ENCODE measurements at regions not wholly inside any gene's neighbourhood (a gene's known extent, or its start where the extent isn't known, plus 50 kb on each side); places are given as distances from the start of the nearest gene placed in this dataset.

DNA sequence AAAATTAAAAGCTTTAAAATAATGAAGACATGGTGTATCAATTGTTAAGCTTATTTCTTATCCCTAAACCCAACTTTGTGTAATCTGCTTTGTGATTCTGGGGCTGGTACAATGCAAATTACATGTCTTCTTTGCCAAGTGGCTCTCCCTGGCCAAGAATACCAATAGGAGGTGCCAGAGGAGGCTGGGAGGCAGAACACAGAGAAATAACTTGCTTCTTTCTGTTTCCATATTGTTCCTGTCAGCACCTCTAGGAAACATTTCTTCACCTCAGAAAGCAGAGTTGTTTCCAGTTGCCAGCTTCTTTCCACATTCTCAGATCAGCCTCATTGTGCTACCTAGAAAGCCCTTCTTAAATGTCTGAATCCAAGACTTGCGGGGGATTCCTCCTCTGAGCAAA lies 174.4 kb downstream of the MDFIC start:
- Histone ChIP-seq H3K27ac (no peak overlapping the region), H3K4me3 (ENCODE audit: low read depth, low read length) (no peak overlapping the region), H3K36me3 (no peaks in the 10 kb centered on the region)

DNA sequence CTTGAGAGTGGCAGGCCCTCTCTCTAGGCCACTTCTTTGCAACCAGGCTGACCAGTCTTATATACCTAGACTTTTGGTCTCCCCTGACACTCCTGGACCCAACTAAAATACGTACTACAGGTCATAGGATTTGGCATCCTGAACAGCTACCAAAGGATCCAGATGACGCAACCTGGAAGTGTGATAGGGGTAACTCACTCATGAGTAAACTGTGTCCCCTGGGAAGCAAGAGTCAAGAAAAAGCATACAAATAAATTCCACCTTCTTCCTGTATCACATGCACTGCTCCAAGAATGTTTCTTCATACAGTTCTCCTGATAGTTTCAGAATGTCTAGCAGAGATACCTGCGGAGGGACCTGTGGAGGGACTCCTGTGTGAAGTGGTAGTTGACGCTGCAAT lies 172.3 kb downstream of the MDFIC start:
- TF ChIP-seq, protein P1, sequence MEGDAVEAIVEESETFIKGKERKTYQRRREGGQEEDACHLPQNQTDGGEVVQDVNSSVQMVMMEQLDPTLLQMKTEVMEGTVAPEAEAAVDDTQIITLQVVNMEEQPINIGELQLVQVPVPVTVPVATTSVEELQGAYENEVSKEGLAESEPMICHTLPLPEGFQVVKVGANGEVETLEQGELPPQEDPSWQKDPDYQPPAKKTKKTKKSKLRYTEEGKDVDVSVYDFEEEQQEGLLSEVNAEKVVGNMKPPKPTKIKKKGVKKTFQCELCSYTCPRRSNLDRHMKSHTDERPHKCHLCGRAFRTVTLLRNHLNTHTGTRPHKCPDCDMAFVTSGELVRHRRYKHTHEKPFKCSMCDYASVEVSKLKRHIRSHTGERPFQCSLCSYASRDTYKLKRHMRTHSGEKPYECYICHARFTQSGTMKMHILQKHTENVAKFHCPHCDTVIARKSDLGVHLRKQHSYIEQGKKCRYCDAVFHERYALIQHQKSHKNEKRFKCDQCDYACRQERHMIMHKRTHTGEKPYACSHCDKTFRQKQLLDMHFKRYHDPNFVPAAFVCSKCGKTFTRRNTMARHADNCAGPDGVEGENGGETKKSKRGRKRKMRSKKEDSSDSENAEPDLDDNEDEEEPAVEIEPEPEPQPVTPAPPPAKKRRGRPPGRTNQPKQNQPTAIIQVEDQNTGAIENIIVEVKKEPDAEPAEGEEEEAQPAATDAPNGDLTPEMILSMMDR (IDR thresholded peaks at IDR 0.05; ENCODE audit: low read depth, low read length) = no peak
- Histone ChIP-seq H3K27me3 (ENCODE audit: insufficient read depth, low read depth, severe bottlenecking) (no peaks in the 10 kb centered on the region), H3K27ac (no peak overlapping the region), H3K36me3 (no peaks in the 10 kb centered on the region), H3K4me3 (ENCODE audit: low read depth, low read length) (no peak overlapping the region), H3K9me3 (ENCODE audit: severe bottlenecking) (no peaks in the 10 kb centered on the region)
- no peak for DNase-seq

More for the DNA sequence above, 174.4 kb downstream of the MDFIC start:
- TF ChIP-seq, protein P1 (IDR thresholded peaks at IDR 0.05; ENCODE audit: low read depth, low read length) = no peak
- DNase-seq = no peak
- no peaks in the 10 kb centered on the region for H3K9me3 ChIP-seq (ENCODE audit: severe bottlenecking)
- no peaks in the 10 kb centered on the region for H3K27me3 ChIP-seq (ENCODE audit: insufficient read depth, low read depth, severe bottlenecking)

DNA sequence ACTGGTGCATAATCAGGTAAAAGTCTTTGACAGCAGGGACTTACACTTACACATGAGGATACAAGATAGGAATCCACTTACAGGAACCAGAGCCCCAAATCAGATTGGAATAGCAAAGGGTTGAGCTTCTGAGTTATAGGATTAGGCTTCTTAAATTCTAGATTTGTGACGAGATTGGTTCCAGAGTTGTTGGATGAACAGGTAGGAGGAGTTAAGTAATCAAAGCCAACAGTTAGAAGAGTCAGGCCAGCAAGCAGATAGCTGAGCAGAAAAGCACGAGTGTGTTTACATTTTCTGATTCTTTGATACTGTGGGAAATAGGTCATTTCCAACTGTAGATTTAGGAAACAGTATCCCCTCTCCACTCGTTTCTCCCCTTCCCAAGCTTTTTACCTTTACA lies 167.0 kb downstream of the MDFIC start:
- Histone ChIP-seq H3K9me3 (ENCODE audit: severe bottlenecking) (no peaks in the 10 kb centered on the region), H3K36me3 (no peaks in the 10 kb centered on the region), H3K4me3 (ENCODE audit: low read depth, low read length) (no peak overlapping the region), H3K27me3 (ENCODE audit: insufficient read depth, low read depth, severe bottlenecking) (no peaks in the 10 kb centered on the region), H3K27ac (no peak overlapping the region)
- TF ChIP-seq, protein P1 (IDR thresholded peaks at IDR 0.05; ENCODE audit: low read depth, low read length) = no peak
- DNase-seq = no peak

GRCh38 chr7:115087437-115087836 lies 165.5 kb downstream of the MDFIC start:
- DNase-seq = no peak
- Histone ChIP-seq H3K9me3 (ENCODE audit: severe bottlenecking) (no peaks in the 10 kb centered on the region), H3K27me3 (ENCODE audit: insufficient read depth, low read depth, severe bottlenecking) (no peaks in the 10 kb centered on the region), H3K27ac (no peak overlapping the region), H3K36me3 (no peaks in the 10 kb centered on the region), H3K4me3 (ENCODE audit: low read depth, low read length) (no peak overlapping the region)
- TF ChIP-seq, protein P1 (IDR thresholded peaks at IDR 0.05; ENCODE audit: low read depth, low read length) = no peak

DNA sequence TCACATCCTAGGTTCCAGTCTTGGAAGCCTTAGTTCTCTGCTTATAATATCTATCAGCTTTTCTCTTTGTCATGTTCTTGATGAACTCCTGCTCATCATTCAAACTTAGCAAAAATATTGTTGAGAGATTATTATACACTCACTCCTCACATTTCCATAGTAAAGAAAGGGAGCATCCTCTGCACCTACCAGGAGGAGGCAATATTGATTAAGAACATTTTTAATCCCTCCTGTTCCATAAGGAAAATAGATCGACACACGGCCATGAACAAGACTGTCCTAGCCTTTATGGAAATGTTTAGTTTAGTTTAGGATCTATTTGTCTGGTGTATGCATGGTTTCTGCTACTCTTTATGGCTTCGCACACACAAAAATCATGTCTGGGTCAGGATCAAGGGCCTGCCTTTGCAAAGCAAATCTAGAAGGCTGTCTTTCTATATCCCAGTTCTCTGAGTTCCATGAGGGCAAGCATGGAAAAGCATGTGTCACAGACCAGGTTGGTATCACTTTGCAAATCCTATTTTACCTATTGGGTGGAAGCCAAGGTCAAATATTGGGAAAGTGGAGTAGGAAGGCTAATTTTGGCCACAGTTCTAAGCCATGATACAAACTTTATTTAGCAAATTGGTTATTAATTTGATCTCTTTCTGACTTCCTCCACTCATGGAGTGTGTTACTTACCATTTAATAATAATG lies 164.4 kb downstream of the MDFIC start:
- TF ChIP-seq, protein P1 (IDR thresholded peaks at IDR 0.05; ENCODE audit: low read depth, low read length) = no peak
- Histone ChIP-seq H3K36me3 (no peaks in the 10 kb centered on the region), H3K27me3 (ENCODE audit: insufficient read depth, low read depth, severe bottlenecking) (no peaks in the 10 kb centered on the region), H3K9me3 (ENCODE audit: severe bottlenecking) (no peaks in the 10 kb centered on the region), H3K27ac (no peak overlapping the region), H3K4me3 (ENCODE audit: low read depth, low read length) (no peak overlapping the region)
- no peak for DNase-seq

- H3K36me3 ChIP-seq = no peaks in the 10 kb centered on the region
- H3K4me3 ChIP-seq (ENCODE audit: low read depth, low read length) = no peak overlapping the region
- TF ChIP-seq, protein P1 (IDR thresholded peaks at IDR 0.05; ENCODE audit: low read depth, low read length) = no peak
- no peak overlapping the region for H3K27ac ChIP-seq
- DNase-seq = no peak
- no peaks in the 10 kb centered on the region for H3K9me3 ChIP-seq (ENCODE audit: severe bottlenecking)
- no peaks in the 10 kb centered on the region for H3K27me3 ChIP-seq (ENCODE audit: insufficient read depth, low read depth, severe bottlenecking)
Observed at GRCh38 chr7:115085421-115085820, 163.5 kb downstream of the MDFIC start.

All from WERI-Rb-1 (cell line).